SH-SY5Y (cell line): ENCODE measurements at regions not wholly inside any gene's neighbourhood (a gene's known extent, or its start where the extent isn't known, plus 50 kb on each side); places are given as distances from the start of the nearest gene placed in this dataset.

Experiments
- GATA2 ChIP-seq: IDR thresholded peaks from 2 replicates; pipeline ENCODE4 v1.6.1; 2011; ENCODE audit warnings: mild to moderate bottlenecking, low read depth, low read length
- GATA3 ChIP-seq: IDR thresholded peaks from 2 replicates; pipeline ENCODE4 v1.6.1; 2011; ENCODE audit warnings: low read depth, mild to moderate bottlenecking, low read length, moderate library complexity

GRCh38 chr2:167822690-167823465, 424.5 kb downstream of the STK39 start:
- TF ChIP-seq GATA2 (no peak), GATA3 (no peak)
